ENCODE measurements at regions not wholly inside any gene's neighbourhood (a gene's known extent, or its start where the extent isn't known, plus 50 kb on each side); places are given as distances from the start of the nearest gene placed in this dataset.

GRCh38 chr1:118564961-118565703 lies 380.1 kb upstream of the SPAG17 start:
- TF ChIP-seq CTCF (IDR thresholded peaks at IDR 0.05), result no peak
- TF ChIP-seq POLR2A (IDR thresholded peaks at IDR 0.05), result no peak
- Histone ChIP-seq H3K4me1 (no peaks in the 10 kb centered on the region), H3K36me3 (no peaks in the 10 kb centered on the region), H3K27ac (no peak overlapping the region), H3K9me3 (no peaks in the 10 kb centered on the region), H3K27me3 (no peaks in the 10 kb centered on the region), H3K4me3 (no peak overlapping the region)
- DNase-seq, result no peak

- Histone ChIP-seq H3K27ac (no peak overlapping the region), H3K27me3 (no peaks in the 10 kb centered on the region), H3K4me1 (no peaks in the 10 kb centered on the region), H3K36me3 (no peaks in the 10 kb centered on the region), H3K9me3 (no peaks in the 10 kb centered on the region), H3K4me3 (no peak overlapping the region)
- DNase-seq, result no peak
- TF ChIP-seq POLR2A (IDR thresholded peaks at IDR 0.05) (no peak), CTCF (IDR thresholded peaks at IDR 0.05) (no peak)
Measured at GRCh38 chr1:118563981-118564951, 379.2 kb upstream of the SPAG17 start.

- no peak for DNase-seq
- Histone ChIP-seq H3K4me1 (no peaks in the 10 kb centered on the region), H3K4me3 (no peak overlapping the region), H3K9me3 (no peaks in the 10 kb centered on the region), H3K27ac (no peak overlapping the region), H3K36me3 (no peaks in the 10 kb centered on the region), H3K27me3 (no peaks in the 10 kb centered on the region)
- TF ChIP-seq CTCF (IDR thresholded peaks at IDR 0.05) (no peak), POLR2A (IDR thresholded peaks at IDR 0.05) (no peak)
Measured at GRCh38 chr1:118558933-118559332, 373.9 kb upstream of the SPAG17 start.

- Histone ChIP-seq H3K9me3 (no peaks in the 10 kb centered on the region), H3K4me1 (no peaks in the 10 kb centered on the region)
Measured at GRCh38 chr1:118556936-118557335, 371.9 kb upstream of the SPAG17 start.

GRCh38 chr1:118555638-118556037 lies 370.6 kb upstream of the SPAG17 start:
- TF ChIP-seq POLR2A (IDR thresholded peaks at IDR 0.05) (no peak), CTCF (IDR thresholded peaks at IDR 0.05) (no peak)
- DNase-seq, result no peak
- Histone ChIP-seq H3K36me3 (no peaks in the 10 kb centered on the region), H3K4me3 (no peak overlapping the region), H3K27me3 (no peaks in the 10 kb centered on the region), H3K27ac (no peak overlapping the region), H3K9me3 (no peaks in the 10 kb centered on the region), H3K4me1 (no peaks in the 10 kb centered on the region)

More at GRCh38 chr1:118556936-118557335, 371.9 kb upstream of the SPAG17 start:
- Histone ChIP-seq H3K27me3 (no peaks in the 10 kb centered on the region), H3K27ac (no peak overlapping the region), H3K4me3 (no peak overlapping the region), H3K36me3 (no peaks in the 10 kb centered on the region)
- no peak for DNase-seq
- no peak for TF ChIP-seq CTCF (IDR thresholded peaks at IDR 0.05)
- no peak for TF ChIP-seq POLR2A (IDR thresholded peaks at IDR 0.05)
